ENCODE measurements at regions not wholly inside any gene's neighbourhood (a gene's known extent, or its start where the extent isn't known, plus 50 kb on each side); places are given as distances from the start of the nearest gene placed in this dataset.
A peak's percentile ranks its signal among the peaks of the same experiment; 100 is the strongest.

DNA sequence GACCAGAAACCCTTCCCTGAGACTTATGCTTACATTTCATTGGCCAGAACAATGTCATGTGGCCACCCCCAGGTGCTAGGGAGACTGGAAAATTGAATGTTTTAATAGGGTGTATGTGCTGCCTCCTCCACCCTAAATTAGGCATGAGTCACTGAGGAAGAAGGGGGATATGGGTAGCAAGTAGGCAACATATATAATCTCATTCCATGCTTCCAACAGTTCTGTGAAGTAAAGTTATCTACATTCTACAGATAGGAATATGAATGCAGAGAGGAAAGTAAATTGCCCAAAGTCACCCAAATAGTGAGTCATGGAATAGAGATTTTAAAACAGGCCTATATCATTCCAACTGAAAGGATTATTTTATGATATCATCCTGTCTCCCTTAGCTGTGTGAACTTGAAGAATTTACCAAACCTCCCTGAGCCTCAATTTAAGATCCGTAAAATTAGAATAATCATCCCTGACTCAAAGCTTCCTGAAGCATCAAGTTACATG is 168.6 kb upstream of the FGGY start:
- H3K27me3 ChIP-seq (ENCODE audit: control insufficient read depth, insufficient read depth, low read length, poor library complexity, severe bottlenecking), result no peaks in the 10 kb centered on the region
- TF ChIP-seq, protein P1, sequence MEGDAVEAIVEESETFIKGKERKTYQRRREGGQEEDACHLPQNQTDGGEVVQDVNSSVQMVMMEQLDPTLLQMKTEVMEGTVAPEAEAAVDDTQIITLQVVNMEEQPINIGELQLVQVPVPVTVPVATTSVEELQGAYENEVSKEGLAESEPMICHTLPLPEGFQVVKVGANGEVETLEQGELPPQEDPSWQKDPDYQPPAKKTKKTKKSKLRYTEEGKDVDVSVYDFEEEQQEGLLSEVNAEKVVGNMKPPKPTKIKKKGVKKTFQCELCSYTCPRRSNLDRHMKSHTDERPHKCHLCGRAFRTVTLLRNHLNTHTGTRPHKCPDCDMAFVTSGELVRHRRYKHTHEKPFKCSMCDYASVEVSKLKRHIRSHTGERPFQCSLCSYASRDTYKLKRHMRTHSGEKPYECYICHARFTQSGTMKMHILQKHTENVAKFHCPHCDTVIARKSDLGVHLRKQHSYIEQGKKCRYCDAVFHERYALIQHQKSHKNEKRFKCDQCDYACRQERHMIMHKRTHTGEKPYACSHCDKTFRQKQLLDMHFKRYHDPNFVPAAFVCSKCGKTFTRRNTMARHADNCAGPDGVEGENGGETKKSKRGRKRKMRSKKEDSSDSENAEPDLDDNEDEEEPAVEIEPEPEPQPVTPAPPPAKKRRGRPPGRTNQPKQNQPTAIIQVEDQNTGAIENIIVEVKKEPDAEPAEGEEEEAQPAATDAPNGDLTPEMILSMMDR (conservative IDR thresholded peaks at IDR 0.05), result no peak
- Mint-ChIP-seq H3K36me3 (ENCODE audit: low read depth) (no peaks in the 10 kb centered on the region), H3K27ac (no peak overlapping the region), H3K27me3 (ENCODE audit: insufficient read depth) (peaks cover 1% of the 10 kb centered on the region), H3K4me1 (peaks cover 8% of the 10 kb centered on the region), H3K9me3 (peaks cover 2% of the 10 kb centered on the region), H3K4me3 (no peak overlapping the region)
- no peak for DNase-seq
- no peak overlapping the region for H3K4me3 ChIP-seq (ENCODE audit: low read length)
- H3K36me3 ChIP-seq (ENCODE audit: control insufficient read depth, insufficient read depth, low read length), result no peaks in the 10 kb centered on the region
- H3K9ac ChIP-seq (ENCODE audit: extremely low read depth, low read length, poor library complexity, severe bottlenecking), result no peak overlapping the region
- WGBS, 2 experiments (ENCODE audit: insufficient coverage in 1 of 2, insufficient read length in 1 of 2), result 88 to 100% methylated on average over 1 of the region's 1 CpG
- peak overlapping the region; percentile 78 for H3K27ac ChIP-seq (ENCODE audit: low read depth, low read length)
- no peaks in the 10 kb centered on the region for H3K4me1 ChIP-seq (ENCODE audit: control insufficient read depth, insufficient read depth, low read length)
- H3K9me3 ChIP-seq (ENCODE audit: control insufficient read depth, low read length), result no peaks in the 10 kb centered on the region

DNA sequence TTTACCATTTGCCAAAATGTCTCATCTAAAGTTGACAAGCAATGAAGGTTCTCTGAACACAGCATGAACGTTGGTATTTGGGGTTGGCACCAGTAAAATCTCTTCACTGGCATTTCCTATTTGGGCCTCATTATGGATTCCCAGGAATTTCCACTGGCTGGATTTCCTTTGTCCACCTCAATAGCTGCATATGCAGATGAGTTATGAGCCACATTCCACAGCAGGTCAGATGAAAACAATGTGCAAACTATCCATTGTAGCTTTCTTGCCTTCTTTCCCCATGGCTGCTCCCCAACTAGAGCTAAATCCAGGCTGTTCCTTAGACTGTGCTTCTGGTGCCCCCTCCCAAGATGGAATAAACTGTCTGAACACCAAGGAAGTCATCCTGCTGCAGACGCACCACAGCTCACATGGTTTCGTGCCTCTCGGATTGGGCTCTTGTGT is 168.1 kb upstream of the FGGY start:
- Mint-ChIP-seq H3K4me3 (no peak overlapping the region), H3K27me3 (ENCODE audit: insufficient read depth) (peaks cover 4% of the 10 kb centered on the region), H3K36me3 (ENCODE audit: low read depth) (no peaks in the 10 kb centered on the region), H3K4me1 (peaks cover 8% of the 10 kb centered on the region), H3K27ac (peak overlapping the region; percentile 8), H3K9me3 (peaks cover 2% of the 10 kb centered on the region)
- peak overlapping the region; percentile 94 for H3K27ac ChIP-seq (ENCODE audit: low read depth, low read length)
- no peaks in the 10 kb centered on the region for H3K27me3 ChIP-seq (ENCODE audit: control insufficient read depth, insufficient read depth, low read length, poor library complexity, severe bottlenecking)
- no peak overlapping the region for H3K9ac ChIP-seq (ENCODE audit: extremely low read depth, low read length, poor library complexity, severe bottlenecking)
- DNase-seq, result peak; percentile 54
- TF ChIP-seq, protein P1 (conservative IDR thresholded peaks at IDR 0.05), result no peak
- no peaks in the 10 kb centered on the region for H3K4me1 ChIP-seq (ENCODE audit: control insufficient read depth, insufficient read depth, low read length)
- no peaks in the 10 kb centered on the region for H3K36me3 ChIP-seq (ENCODE audit: control insufficient read depth, insufficient read depth, low read length)
- no peak overlapping the region for H3K4me3 ChIP-seq (ENCODE audit: low read length)
- 66 to 80% methylated on average over 4 of the region's 4 CpGs for WGBS, 2 experiments (ENCODE audit: insufficient coverage in 1 of 2, insufficient read length in 1 of 2)
- no peaks in the 10 kb centered on the region for H3K9me3 ChIP-seq (ENCODE audit: control insufficient read depth, low read length)

DNA sequence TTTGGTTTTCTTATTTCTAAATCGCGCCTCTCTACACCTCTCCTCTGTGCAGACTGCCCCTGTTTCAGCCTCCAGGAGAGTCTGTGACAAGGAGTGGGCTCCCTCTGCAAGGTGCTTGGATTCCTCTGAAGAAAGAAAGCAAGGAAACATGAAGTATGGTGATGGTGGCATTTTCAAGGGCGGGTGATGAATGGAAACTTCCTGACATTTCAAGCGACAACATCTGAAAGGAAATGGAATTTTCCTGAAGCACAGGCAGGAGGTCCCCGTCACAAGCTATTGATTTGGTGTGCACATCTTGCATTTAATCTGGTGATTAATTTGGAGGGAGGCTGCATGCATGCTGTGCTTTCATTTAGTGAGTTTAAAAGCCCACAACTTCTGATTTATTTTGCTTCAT is 164.6 kb upstream of the FGGY start:
- Histone ChIP-seq H3K9ac (ENCODE audit: extremely low read depth, low read length, poor library complexity, severe bottlenecking) (no peak overlapping the region), H3K27ac (ENCODE audit: low read depth, low read length) (no peak overlapping the region), H3K27me3 (ENCODE audit: control insufficient read depth, insufficient read depth, low read length, poor library complexity, severe bottlenecking) (no peaks in the 10 kb centered on the region), H3K4me1 (ENCODE audit: control insufficient read depth, insufficient read depth, low read length) (no peaks in the 10 kb centered on the region), H3K36me3 (ENCODE audit: control insufficient read depth, insufficient read depth, low read length) (no peaks in the 10 kb centered on the region), H3K9me3 (ENCODE audit: control insufficient read depth, low read length) (no peaks in the 10 kb centered on the region), H3K4me3 (ENCODE audit: low read length) (no peak overlapping the region)
- DNase-seq, result no peak
- Mint-ChIP-seq H3K27ac (no peak overlapping the region), H3K4me3 (no peak overlapping the region), H3K36me3 (ENCODE audit: low read depth) (no peaks in the 10 kb centered on the region), H3K27me3 (ENCODE audit: insufficient read depth) (peaks cover 5% of the 10 kb centered on the region), H3K4me1 (peaks cover 8% of the 10 kb centered on the region), H3K9me3 (peaks cover 2% of the 10 kb centered on the region)
- 73 to 86% methylated on average over 3 to 5 of the region's 5 CpGs for WGBS, 2 experiments (ENCODE audit: insufficient coverage in 1 of 2, insufficient read length in 1 of 2)
- TF ChIP-seq, protein P1 (conservative IDR thresholded peaks at IDR 0.05), result no peak

All from endodermal cell (in vitro differentiated cells).